HG02840 (cell line): ENCODE measurements at regions not wholly inside any gene's neighbourhood (a gene's known extent, or its start where the extent isn't known, plus 50 kb on each side); places are given as distances from the start of the nearest gene placed in this dataset.
"Not testable (repeated sequence)": the region's sequence is repeated elsewhere in the genome, so short reads cannot be mapped to it uniquely, and the experiment has no call there.

ENCODE experiments used
- ATAC-seq: cut with Tn5 transposase; IDR thresholded peaks from one replicate; pipeline ENCODE4 v1.9.1; 2021; ENCODE audit warnings: mild to moderate bottlenecking, moderate library complexity, moderate number of reproducible peaks; ENCODE audit not compliant: unreplicated experiment, low FRiP score

DNA sequence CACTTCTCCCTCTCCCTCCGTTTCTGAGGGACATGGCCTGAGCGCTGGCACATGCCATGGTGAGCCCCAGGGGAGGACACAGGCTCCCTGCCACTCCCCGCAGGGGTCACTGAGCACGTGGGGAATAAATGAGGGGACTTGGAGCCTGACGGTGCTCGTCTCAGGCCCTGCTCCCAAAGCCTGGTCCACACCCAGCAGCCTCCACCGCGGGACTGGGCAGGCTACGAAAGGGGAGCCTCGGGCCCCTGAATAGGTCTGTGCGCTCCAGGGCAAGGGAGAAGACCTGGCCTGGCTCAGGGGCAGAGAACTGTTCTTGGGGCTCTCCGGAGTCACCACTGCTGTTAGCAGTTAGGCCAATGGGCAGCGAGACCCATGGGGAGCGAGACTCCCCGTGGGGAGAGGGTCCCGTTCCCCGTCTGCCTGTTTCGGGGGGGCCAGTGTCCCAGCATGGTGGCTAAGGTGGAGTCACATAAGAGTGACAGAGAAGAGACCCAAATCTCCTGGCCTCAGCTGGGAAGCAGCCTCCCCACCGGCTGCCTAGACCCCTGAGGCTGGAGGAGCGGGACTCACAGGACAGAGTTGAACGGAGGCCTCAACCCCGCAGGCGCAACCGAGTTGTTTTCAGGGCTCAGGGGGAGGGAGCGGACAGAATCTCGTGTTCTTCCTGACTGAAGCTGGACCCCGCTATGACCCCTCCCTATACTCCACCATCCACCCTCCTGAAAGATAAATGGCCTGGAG is 329.8 kb upstream of the SFSWAP start:
- ATAC-seq = no peak

DNA sequence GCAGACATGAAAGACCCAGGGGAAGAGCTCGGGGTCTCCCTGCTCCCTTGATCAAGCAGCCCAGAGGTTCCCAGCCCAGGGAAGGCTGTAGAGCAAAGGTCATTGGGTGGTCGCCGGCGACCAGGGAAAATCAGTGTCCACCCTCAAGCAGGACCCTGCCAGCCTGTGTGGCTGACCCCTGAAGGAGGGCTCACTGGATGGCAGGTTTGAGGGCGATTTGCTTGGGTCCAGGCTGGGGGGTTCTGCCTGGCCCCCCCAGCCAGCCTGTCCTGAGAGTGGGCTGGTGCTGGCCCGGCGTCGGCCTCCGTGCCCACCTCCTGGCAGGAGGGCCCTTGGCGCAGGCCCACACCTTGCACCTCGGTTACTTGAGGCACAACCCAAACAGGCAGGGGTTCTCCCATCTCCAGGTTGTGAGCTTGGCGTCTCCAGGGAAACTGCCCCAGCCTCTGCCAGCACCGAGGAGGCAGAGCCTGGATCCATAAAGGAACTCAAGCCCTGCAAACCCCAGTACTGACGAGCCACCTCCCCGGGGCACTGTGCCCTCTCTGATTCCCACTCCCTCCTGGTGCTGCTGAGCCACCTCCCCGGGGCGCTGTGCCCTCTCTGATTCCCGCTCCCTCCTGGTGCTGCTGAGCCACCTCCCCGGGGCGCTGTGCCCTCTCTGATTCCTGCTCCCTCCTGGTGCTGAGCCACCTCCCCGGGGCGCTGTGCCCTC is 329.0 kb upstream of the SFSWAP start:
- no peak for ATAC-seq

DNA sequence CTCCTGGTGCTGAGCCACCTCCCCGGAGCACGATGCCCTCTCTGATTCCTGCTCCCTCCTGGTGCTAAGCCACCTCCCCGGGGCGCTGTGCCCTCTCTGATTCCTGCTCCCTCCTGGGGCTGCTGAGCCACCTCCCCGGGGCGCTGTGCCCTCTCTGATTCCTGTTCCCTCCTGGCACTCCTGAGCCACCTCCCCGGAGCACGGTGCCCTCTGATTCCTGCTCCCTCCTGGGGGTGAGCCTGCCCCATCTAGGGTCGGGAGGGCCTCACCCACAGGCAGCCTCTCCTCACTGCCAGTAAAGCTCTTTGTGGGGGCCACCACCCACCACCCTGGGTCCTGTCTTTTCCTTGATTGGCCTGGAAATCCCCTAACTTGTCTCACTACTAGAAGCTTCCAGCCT is 327.6 kb upstream of the SFSWAP start:
- no peak for ATAC-seq

DNA sequence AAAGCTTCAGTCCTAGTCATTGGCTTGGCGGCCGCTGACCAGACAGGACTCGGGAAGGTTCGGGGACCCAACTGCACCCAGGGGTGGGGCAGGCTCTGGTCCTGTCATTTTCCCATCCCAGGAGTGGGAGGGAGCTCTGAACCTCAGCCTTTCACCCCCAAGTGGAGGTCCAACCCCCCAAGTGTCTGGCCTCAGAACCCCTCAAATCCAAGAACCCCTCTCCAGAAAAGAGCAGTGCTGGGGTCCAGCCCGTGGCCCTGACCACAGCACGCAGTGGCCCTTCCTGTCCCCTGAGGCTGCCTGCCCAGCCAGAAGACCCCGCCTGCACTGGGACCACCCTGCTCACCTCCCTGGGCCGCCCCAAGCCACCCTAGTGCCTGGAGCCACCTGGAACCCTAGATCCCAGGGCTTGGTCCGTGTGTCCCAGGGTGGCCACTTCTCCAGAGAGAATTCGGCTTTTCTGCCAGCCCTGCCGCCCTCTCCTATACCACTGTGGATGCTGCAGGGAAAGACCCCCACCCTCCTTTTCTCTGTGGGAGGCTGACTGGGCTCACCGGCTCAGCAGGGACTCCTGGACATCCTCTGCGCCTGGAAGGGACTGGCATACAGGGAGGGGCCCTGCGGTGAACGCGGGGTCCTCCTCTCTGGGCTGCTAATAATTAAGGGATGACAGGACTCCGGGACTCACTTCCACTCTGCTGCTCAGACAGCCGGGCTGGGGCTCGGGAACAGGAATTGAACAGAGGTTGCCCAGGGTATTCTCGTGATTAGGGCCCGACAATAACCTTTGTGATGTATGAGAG is 326.9 kb upstream of the SFSWAP start:
- ATAC-seq = no peak

DNA sequence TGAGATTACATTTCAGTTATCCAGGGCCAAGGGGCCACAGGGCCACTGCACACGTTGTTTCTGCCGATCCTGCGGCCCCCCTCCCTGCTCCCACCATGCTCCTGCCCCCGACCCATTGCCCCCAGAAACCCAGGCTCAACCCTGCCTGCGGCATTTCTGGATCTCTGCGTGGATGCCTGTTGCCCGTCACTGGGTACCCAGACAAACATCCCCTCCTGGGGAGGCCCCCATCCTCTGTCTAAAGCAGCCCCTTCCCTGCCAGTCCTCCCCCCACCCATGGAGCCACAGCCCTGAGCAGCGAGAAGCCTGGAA is 326.4 kb upstream of the SFSWAP start:
- ATAC-seq = no peak

DNA sequence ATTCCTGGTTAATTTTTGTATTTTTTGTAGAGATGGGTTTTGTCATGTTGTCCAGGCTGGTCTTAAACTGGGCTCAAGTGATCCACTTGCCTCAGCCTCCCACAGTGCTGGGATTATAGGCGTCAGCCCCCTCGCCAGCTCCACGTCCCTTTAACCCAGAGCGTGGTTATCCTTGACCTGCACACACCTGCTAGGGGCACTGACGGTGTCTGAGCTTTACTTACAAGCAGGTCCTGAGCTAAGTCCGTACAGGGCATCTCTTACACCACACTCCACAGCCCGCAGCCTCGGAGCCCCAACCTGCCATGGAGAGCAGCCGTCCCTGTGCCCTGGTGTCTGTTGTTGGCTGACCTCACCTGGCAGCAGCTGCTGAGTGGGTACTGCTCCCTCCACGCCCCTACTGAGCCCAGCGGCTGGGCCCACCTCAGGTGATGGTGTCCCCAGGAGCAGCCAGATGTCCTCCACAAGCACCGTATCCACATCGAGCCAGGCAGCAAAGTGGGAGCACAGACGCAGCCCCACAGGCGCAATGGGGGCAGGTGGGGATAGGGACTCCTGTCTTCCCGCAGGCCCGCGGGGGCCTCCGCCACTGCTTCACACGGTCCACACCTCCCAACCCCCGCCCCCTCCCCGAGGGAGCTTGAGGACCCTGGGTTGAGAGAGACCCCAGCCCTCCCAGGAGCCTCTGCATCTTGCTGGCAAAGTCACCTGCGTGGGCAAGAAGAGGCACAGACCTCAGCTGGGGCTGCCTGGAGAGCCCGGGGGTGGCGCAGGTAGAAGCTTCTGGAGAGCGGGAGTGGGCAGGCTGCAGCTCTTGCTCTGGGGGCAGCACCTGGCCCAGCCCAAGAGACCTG is 325.4 kb upstream of the SFSWAP start:
- ATAC-seq = no peak

DNA sequence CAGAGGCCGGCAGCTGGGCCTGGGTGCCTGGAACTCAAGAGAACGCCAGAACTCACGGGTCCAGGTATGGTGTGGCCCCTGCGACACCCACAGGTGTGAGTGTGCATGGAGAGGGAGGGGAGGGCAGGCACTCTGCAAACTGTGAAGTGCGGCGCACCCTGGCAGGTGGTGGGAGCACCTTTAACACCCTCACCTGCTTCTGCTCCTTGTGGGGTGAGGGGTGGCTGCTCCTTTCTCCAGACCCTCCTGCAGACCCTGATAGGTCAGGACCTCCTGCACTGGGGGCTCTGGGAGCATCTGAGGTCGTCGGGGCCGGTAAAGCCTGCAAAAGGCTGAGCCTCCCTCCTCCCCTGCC is 324.7 kb upstream of the SFSWAP start:
- no peak for ATAC-seq

DNA sequence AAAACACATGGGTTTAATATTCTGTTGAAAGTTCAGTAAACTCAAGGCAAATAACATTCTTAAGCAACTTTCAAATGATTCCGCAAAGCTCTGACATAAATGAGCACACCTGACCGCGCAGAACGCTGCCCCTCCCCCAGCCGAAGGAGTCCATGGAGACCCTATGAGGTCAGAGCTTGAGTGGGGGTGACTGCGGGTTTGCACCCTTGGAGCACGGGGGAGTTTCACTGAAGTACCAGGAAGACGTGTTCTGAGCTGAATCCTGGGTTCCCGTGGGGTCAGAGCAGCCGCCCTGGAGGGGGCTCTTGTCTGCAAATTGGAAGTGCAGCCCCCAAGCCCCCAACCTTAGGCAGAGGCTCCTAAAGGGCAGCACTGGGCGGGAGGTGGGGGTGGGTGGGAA is 324.1 kb upstream of the SFSWAP start:
- ATAC-seq = no peak

DNA sequence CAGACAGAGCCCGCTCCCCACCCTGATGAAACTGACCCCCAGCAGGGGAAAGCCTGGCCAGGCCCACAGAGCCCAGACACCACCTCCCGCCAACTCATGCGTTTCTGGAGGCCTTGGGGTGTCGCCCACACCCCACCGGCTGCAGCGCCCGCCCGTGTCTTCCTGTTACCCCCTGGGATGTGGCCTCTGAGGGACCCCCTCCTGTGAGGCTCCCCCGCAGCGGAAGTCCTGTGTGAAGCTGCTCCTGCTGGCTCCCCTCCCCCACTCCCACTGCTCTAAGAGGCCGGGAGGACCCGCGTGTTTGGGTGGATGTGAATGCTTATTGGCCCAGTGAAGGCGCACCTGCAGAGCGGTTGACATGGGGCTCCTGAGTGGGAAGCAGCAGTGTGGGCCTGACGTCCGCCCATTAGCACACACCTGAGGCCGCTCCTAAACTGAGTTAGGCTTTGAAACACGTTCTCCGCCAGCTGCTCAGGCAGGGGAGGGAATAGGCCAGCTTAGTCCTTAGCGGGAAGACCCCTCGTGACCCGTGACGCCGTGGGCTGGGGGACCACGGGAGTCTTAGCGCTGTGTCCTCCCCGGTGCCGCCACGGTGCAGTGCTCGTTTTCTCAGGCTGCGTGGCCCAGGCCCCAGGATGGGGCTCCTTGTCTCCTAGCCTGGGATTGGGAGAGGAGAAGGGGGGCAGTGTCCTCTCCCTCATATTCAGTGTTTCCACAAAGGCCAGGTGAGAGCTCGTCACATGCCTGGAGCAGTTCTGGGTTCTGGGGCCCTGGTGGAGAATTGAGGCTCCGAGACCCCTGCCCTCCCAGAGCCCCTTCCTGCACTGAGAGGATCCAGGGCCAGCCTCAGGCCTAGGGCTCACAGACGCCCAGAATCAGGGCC is 323.4 kb upstream of the SFSWAP start:
- no peak for ATAC-seq

DNA sequence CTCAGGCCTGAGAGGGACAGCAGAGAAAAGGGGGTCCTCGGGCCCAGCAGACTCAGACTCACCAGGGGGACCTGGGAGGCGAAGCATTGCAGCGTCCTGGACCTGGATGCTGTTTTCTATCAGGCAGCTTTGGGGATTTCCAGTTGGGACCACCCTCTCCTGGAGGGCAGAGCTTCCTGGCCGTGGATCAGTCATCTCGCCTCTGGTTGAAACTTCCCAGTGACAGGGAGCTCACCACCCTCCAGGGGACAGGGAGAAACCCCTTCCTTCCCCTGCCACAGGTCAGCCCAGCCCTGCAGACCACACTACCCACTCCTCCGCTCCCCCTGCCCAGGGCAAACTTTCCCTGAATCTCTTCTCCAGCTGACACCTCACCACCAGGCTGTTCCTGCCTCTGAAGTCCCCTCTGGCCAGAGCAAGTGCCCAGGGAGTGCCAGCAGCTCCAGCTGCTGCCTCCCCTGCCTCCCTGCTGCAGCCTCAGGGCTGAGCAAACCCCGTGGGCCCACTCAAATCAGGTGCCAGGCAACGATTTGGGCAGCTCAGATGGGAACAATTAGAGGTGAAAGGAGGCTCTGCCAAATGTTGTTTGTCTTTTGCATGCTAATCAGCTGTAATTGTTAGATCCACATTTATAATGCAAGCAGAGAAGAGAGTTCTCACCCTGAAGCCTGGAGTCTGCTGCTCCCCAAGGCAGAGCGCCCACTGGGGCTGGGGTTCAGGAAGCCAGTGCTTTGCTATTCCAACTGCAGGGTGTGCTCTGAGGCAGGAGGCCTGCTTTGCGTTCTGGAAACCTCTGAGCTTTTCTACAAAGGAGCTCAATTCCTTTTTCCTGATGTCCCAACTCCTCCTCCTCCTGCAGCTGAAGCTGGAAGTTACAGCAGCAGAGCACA is 322.5 kb upstream of the SFSWAP start:
- not testable (repeated sequence) for ATAC-seq

DNA sequence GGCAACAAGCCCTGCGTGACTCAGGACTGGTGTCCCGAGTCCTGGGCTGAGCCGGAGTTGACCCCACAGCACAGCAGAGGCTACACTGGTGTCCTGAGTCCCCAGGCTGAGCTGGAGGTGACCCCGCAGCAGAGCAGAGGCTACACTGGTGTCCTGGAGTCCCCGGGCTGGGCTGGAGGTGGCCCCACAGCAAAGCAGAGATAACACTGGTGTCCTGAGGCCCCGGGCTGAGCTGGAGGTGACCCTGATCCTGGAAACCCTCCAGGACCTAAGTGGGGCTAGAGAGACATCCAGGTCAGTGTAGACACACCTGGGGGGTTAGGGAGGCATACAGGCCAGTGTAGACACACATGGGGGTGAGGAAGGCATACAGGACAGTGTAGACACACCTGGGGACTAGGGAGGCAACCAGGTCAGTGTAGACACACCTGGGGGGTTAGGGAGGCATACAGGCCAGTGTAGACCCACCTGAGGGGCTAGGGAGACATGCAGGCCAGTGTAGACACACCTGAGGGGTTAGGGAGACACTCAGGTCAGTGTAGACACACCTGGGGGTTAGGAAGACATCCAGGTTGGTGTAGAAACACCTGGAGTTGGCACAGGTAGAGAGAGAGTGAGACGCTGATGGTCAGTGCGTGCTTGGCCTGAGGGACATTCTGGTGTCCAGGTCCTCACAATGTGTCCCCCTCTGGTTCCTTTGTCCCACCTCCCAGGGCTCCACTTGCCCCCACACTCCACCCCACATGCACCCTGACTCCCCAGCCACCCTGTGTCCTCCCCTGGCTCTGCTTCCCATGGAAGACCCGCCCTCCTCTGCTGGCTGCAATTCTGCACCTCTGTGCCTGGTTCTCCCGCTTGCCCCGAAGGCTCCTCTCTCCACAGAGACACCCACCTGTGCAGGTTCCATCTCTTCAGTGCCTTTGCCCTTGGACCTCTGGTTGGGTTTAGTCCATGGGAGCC is 321.6 kb upstream of the SFSWAP start:
- no peak for ATAC-seq

DNA sequence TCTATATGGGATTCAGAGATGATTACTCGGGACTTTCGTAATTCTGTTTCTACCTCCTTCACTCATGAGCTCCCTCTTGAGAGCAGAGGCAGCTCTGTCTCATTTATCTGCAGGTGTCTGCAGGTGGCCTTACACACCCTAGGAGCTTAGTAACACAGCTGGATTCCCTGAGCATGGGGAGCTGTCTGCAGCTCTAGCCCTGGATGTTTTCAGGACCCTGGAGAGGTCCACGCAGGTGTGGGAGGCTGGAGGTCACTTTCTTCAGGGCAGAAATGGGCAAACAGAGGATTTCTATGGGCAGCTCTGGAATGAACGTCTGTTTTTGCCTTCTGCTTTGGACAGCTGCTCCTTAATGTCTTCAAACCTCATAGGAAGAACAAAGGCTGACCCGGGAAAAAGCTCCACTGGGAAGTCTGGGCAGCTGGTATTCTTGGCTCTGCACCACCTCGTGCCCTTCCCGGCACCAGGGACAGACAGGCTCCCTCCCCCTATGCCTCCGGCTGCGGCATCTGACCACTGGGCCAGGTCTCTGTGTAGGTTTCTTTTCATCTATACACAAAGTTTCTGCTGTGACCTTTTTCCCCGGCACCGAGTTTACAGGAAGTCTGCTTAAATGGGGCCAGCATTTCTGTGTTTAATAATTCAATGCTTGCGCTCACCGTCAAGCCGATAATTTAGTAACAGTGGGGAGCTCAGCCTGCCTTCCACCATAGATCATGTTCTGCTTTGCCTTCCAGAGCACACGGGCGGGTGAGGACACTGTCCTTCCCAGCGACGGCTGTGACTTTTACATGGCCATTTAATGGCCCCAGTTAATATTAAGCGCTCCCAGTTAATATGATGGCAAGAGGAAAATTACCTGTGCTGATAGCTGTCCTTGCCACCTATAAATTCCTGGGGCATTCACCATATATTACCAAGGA is 320.2 kb upstream of the SFSWAP start:
- no peak for ATAC-seq

DNA sequence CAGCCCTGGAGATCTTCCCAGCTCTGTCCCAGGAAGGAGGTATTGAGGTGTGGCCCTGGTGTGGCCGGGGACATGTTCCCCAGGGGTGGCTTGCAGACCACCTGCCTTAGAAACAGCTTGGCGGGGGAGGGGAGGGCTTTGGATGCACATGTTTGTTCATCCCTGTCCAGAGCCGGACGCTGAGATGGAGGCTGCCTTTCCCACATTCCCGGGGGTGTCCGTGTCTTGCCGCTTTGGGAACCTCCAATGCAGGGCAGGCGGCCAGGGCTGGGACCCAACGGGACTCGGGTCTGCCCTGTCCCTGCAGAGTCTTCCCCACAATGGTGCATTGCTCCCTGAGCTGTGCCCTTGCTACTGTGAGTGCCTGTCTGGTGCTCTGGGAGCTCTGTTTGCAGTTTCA is 319.5 kb upstream of the SFSWAP start:
- no peak for ATAC-seq

DNA sequence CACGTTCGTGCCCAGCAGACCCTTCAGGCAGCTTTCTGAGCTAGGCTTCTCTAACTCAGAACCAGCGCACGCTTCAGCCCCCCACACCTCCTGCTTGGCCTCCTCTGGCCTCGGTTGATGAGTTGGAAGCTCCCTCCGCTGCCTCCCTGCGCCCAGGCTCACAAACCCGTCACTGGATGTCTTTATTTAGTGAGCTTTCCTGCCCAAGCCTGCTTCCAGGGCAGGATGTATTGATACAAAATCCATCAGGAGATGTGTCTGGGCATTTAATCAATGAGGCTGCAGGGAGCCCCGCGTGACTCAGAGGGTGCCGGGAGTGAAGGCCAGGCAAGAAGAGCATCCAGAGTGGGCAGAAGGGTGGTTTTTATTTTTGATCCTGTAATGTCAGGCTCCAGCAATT is 316.1 kb upstream of the SFSWAP start:
- ATAC-seq = not testable (repeated sequence)

DNA sequence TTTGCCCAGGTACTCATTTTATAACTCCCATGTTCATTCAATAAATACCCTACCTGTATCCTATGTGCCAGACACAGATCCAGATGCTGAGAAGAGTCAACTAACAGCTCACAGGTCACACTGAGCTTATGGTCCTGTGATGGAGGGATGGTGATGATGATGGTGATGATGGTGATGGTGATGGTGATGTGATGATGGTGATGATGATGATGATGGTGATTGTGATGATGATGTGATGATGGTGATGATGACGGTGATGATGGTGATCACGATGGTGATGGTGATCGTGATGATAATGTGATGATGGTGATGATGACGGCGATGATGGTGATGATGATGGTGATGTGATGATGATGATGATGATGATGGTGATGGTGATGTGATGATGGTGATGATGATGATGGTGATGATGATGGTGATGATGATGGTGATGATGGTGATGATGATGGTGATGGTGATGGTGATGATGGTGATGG is 315.6 kb upstream of the SFSWAP start:
- not testable (repeated sequence) for ATAC-seq

DNA sequence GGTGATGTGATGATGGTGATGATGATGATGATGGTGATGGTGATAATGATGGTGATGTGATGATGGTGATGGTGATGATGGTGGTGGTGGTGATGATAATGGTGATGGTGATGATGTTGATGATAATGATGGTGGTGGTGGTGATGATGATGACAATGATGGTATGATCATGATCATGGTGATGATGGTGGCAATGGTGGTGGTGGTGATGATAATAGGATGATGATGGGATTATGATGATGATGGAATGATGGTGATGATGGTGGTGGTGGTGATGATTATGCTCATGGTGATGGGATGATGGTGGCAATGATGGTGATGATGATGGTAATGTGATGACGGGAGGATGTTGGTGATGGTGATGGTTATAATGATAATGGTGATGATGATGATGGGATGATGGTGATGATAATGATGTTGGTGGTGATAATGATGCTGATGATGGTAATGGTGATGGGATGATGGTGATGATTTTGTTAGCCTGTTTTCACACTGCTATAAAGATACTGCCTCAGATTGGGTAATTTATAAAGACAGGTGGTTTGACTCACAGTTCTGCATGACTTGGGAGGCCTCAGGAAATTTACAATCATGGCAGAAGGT is 314.8 kb upstream of the SFSWAP start:
- ATAC-seq = no peak
